ENCODE measurements at regions not wholly inside any gene's neighbourhood (a gene's known extent, or its start where the extent isn't known, plus 50 kb on each side); places are given as distances from the start of the nearest gene placed in this dataset.

GRCh38 chr2:2874805-2875204 lies 502.8 kb downstream of the EIPR1 start:
- no peak overlapping the region for H3K4me3 ChIP-seq (ENCODE audit: low read depth, low read length)
- no peaks in the 10 kb centered on the region for H3K9me3 ChIP-seq
- TF ChIP-seq, protein P1, sequence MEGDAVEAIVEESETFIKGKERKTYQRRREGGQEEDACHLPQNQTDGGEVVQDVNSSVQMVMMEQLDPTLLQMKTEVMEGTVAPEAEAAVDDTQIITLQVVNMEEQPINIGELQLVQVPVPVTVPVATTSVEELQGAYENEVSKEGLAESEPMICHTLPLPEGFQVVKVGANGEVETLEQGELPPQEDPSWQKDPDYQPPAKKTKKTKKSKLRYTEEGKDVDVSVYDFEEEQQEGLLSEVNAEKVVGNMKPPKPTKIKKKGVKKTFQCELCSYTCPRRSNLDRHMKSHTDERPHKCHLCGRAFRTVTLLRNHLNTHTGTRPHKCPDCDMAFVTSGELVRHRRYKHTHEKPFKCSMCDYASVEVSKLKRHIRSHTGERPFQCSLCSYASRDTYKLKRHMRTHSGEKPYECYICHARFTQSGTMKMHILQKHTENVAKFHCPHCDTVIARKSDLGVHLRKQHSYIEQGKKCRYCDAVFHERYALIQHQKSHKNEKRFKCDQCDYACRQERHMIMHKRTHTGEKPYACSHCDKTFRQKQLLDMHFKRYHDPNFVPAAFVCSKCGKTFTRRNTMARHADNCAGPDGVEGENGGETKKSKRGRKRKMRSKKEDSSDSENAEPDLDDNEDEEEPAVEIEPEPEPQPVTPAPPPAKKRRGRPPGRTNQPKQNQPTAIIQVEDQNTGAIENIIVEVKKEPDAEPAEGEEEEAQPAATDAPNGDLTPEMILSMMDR (IDR thresholded peaks at IDR 0.05; ENCODE audit: low read depth, low read length) = no peak
- H3K27me3 ChIP-seq = no peaks in the 10 kb centered on the region
- H3K4me1 ChIP-seq = no peaks in the 10 kb centered on the region
- DNase-seq = no peak
- no peaks in the 10 kb centered on the region for H3K36me3 ChIP-seq

- H3K9me3 ChIP-seq = no peaks in the 10 kb centered on the region
- TF ChIP-seq, protein P1 (IDR thresholded peaks at IDR 0.05; ENCODE audit: low read depth, low read length) = no peak
- H3K4me3 ChIP-seq (ENCODE audit: low read depth, low read length) = no peak overlapping the region
- no peaks in the 10 kb centered on the region for H3K27me3 ChIP-seq
- H3K36me3 ChIP-seq = no peaks in the 10 kb centered on the region
- H3K4me1 ChIP-seq = no peaks in the 10 kb centered on the region
- DNase-seq = no peak
Observed at GRCh38 chr2:2874341-2874740, 503.3 kb downstream of the EIPR1 start.

- no peaks in the 10 kb centered on the region for H3K27me3 ChIP-seq
- H3K36me3 ChIP-seq = no peaks in the 10 kb centered on the region
- no peak for DNase-seq
- TF ChIP-seq, protein P1 (IDR thresholded peaks at IDR 0.05; ENCODE audit: low read depth, low read length) = no peak
- no peaks in the 10 kb centered on the region for H3K9me3 ChIP-seq
- H3K4me3 ChIP-seq (ENCODE audit: low read depth, low read length) = no peak overlapping the region
- no peaks in the 10 kb centered on the region; the same call in 1 of the 2 replicates for H3K4me1 ChIP-seq
Observed at GRCh38 chr2:2873450-2873811, 504.2 kb downstream of the EIPR1 start.

GRCh38 chr2:2872713-2873449 lies 504.7 kb downstream of the EIPR1 start:
- H3K4me1 ChIP-seq = peaks cover 4% of the 10 kb centered on the region; the same call in 1 of the 2 replicates
- no peaks in the 10 kb centered on the region for H3K27me3 ChIP-seq
- H3K4me3 ChIP-seq (ENCODE audit: low read depth, low read length) = no peak overlapping the region
- H3K9me3 ChIP-seq = no peaks in the 10 kb centered on the region
- DNase-seq = no peak
- TF ChIP-seq, protein P1 (IDR thresholded peaks at IDR 0.05; ENCODE audit: low read depth, low read length) = no peak
- H3K36me3 ChIP-seq = no peaks in the 10 kb centered on the region

DNA sequence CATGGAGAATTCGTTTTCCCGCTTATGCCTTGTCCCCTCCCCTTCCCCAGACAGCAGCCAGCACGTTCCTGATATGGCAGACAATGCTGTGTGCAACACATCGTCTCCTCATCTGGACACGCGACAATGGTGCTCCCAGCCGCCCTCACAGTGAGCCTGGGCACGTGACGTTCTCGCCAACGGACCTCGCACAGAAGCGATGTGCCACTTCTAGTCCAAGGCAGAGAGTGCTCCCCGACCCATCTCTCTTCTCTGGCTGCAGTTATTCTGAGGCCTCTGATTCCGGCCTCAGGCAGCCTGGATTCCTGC lies 505.4 kb downstream of the EIPR1 start:
- Histone ChIP-seq H3K4me1 (peaks cover 5% of the 10 kb centered on the region; the same call in 1 of the 2 replicates), H3K9me3 (no peaks in the 10 kb centered on the region), H3K36me3 (no peaks in the 10 kb centered on the region), H3K27me3 (no peaks in the 10 kb centered on the region), H3K4me3 (ENCODE audit: low read depth, low read length) (no peak overlapping the region)
- TF ChIP-seq, protein P1 (IDR thresholded peaks at IDR 0.05; ENCODE audit: low read depth, low read length) = no peak
- no peak for DNase-seq

DNA sequence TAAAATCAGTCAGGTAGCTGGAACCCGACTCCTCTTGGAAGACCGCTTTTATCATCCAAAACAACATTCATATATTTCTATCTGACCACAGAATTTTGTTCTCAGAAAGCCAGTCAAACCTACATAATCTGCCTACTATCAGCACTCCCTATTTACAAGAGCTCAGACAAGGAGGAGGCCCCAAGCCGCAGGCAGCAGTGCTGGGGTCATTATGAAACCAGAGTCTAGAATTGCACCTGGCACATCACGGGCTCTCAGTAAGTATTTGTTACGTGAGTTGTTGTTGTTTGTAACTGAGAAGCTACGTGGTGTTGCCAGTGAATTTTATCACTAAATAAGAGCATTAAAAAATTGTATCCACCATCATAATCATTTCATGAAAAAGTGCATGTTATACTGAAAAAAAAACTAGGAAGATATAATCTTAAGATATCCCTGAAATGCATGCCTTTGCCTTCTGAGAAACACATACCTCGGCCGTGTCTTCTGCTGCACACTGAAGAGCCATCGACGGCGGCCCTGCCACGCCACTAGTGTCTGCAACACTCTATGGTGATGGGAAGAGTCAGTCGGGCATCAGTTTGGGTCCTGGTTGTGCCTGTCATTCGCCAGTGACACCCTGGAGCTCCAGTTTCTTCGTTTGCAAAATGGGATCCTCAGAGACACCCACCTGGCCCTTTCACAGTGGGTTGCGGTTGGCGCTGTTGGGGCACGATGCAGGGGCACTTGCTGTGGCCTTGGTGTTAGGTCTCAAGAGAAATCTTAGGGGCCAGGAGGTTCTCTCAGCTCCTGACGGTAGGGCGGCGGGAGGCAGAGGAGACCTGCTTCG lies 505.9 kb downstream of the EIPR1 start:
- H3K9me3 ChIP-seq = no peaks in the 10 kb centered on the region
- TF ChIP-seq, protein P1 (IDR thresholded peaks at IDR 0.05; ENCODE audit: low read depth, low read length) = no peak
- H3K36me3 ChIP-seq = no peaks in the 10 kb centered on the region
- H3K27me3 ChIP-seq = no peaks in the 10 kb centered on the region
- peaks cover 5% of the 10 kb centered on the region; the same call in 1 of the 2 replicates for H3K4me1 ChIP-seq
- no peak for DNase-seq
- no peak overlapping the region for H3K4me3 ChIP-seq (ENCODE audit: low read depth, low read length)

Data from BE2C (cell line).